ENCODE measurements at regions not wholly inside any gene's neighbourhood (a gene's known extent, or its start where the extent isn't known, plus 50 kb on each side); places are given as distances from the start of the nearest gene placed in this dataset.

DNA sequence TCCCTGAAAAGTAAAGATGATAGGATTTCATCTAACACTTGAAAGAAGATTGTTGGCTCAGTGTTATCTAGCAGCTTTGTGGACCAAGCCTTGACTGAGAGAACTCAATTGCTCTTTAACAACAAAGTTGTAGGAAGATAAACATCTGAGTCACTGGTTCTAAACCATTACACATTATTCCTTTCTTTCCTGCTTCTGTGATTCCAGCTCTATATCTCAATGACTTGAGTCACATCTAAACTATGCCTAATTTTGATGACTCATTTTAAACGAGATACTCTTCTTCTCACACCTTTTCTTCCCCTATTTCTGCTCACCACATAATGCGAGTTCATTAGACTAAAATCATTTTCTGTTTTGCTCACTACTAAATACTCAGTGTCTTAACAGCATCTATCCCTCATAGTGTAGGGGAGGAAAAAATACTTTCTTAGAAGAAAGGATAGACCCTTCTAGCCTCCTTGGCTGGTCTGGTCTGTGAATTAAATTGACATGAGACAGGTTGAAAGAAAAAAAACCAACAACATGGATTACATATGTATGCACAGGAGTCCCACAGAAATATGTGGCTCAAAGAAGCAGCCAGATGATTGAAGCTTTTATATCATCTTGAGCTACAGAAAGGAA lies 201.4 kb downstream of the C12orf50 start:
- Histone ChIP-seq H3K4me2 (ENCODE audit: insufficient read depth, insufficient read length, low read length) (no peak overlapping the region), H2BK20ac (ENCODE audit: low read depth, low read length, poor library complexity, severe bottlenecking) (no peak overlapping the region), H2BK5ac (ENCODE audit: insufficient read length, low read length) (no peak overlapping the region), H3K79me1 (ENCODE audit: insufficient read depth, low read depth, low read length, poor library complexity, severe bottlenecking) (no peaks in the 10 kb centered on the region), H4K91ac (ENCODE audit: insufficient read length, low read depth, low read length) (no peak overlapping the region), H3K4me1 (ENCODE audit: insufficient read depth, low read length) (no peaks in the 10 kb centered on the region), H2BK120ac (ENCODE audit: low read depth, low read length, poor library complexity, severe bottlenecking) (no peak overlapping the region), H2BK15ac (ENCODE audit: low read depth, low read length) (no peak overlapping the region), H3K27me3 (ENCODE audit: insufficient read depth, low read length) (no peaks in the 10 kb centered on the region), H3K9ac (ENCODE audit: extremely low read depth, insufficient read length, low read length) (no peak overlapping the region), H2AFZ (ENCODE audit: low read length) (no peak overlapping the region), H3K14ac (ENCODE audit: insufficient read depth, low read length) (no peak overlapping the region), H3K56ac (ENCODE audit: insufficient read length, low read depth, low read length) (no peak overlapping the region), H2AK5ac (ENCODE audit: insufficient read length, low read length) (no peak overlapping the region), H3K27ac (ENCODE audit: insufficient read length, low read depth, low read length) (no peak overlapping the region), H3K9me3 (ENCODE audit: control insufficient read depth, low read depth, low read length) (no peaks in the 10 kb centered on the region), H3K23ac (ENCODE audit: insufficient read length, low read depth, low read length) (no peak overlapping the region), H4K5ac (ENCODE audit: insufficient read length, low read depth, low read length) (no peak overlapping the region), H3T11ph (ENCODE audit: low read length) (no peak overlapping the region), H2BK12ac (ENCODE audit: insufficient read length, low read depth, low read length) (no peak overlapping the region), H3K23me2 (ENCODE audit: insufficient read length, low read depth, low read length, poor library complexity, severe bottlenecking) (no peaks in the 10 kb centered on the region), H3K79me2 (ENCODE audit: insufficient read depth, low read length) (no peaks in the 10 kb centered on the region), H4K20me1 (ENCODE audit: control insufficient read depth, insufficient read depth, insufficient read length) (no peaks in the 10 kb centered on the region), H3K4ac (ENCODE audit: low read depth, low read length) (no peak overlapping the region), H4K8ac (replicated peaks; ENCODE audit: insufficient read length, low read depth, low read length) (no peak overlapping the region), H3K18ac (ENCODE audit: insufficient read length, low read depth, low read length) (no peak overlapping the region)
- TF ChIP-seq, protein P1, sequence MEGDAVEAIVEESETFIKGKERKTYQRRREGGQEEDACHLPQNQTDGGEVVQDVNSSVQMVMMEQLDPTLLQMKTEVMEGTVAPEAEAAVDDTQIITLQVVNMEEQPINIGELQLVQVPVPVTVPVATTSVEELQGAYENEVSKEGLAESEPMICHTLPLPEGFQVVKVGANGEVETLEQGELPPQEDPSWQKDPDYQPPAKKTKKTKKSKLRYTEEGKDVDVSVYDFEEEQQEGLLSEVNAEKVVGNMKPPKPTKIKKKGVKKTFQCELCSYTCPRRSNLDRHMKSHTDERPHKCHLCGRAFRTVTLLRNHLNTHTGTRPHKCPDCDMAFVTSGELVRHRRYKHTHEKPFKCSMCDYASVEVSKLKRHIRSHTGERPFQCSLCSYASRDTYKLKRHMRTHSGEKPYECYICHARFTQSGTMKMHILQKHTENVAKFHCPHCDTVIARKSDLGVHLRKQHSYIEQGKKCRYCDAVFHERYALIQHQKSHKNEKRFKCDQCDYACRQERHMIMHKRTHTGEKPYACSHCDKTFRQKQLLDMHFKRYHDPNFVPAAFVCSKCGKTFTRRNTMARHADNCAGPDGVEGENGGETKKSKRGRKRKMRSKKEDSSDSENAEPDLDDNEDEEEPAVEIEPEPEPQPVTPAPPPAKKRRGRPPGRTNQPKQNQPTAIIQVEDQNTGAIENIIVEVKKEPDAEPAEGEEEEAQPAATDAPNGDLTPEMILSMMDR (conservative IDR thresholded peaks at IDR 0.05), result no peak
- Mint-ChIP-seq H3K27ac (no peak overlapping the region; a peak in 1 of 7 replicates), H3K36me3 (ENCODE audit: insufficient read depth in 1 of 3, low read depth in 3 of 3) (no peaks in the 10 kb centered on the region), H3K4me1 (no peaks in the 10 kb centered on the region), H3K4me3 (no peak overlapping the region), H3K9me3 (no peaks in the 10 kb centered on the region), H3K27me3 (ENCODE audit: low read depth) (no peaks in the 10 kb centered on the region)
- DNase-seq, result no peak
- WGBS (ENCODE audit: extremely low coverage, insufficient read length, low lambda C conversion rate), result no CpG with 5 or more reads among the region's 2 CpGs
